ENCODE measurements at regions not wholly inside any gene's neighbourhood (a gene's known extent, or its start where the extent isn't known, plus 50 kb on each side); places are given as distances from the start of the nearest gene placed in this dataset.

GRCh38 chr5:125171641-125172040 is 425.2 kb upstream of the ZNF608 start:
- 62% methylated on average over 1 of the region's 1 CpG for WGBS
- peaks cover under 1% of the 10 kb centered on the region for H3K9me3 ChIP-seq

GRCh38 chr5:125175348-125176004 is 429.0 kb upstream of the ZNF608 start:
- no peak overlapping the region for H3K27ac ChIP-seq
- no peaks in the 10 kb centered on the region for H3K36me3 ChIP-seq
- H3K4me1 ChIP-seq: no peaks in the 10 kb centered on the region
- TF ChIP-seq POLR2A (IDR thresholded peaks at IDR 0.05): no peak
- TF ChIP-seq CTCF (IDR thresholded peaks at IDR 0.05): no peak
- no peak for TF ChIP-seq EP300 (IDR thresholded peaks at IDR 0.05)
- TF ChIP-seq POLR2AphosphoS5 (IDR thresholded peaks at IDR 0.05): no peak
- WGBS: 48% methylated on average over 4 of the region's 4 CpGs
- H3K9me3 ChIP-seq: no peaks in the 10 kb centered on the region
- H3K27me3 ChIP-seq: no peaks in the 10 kb centered on the region
- H3K4me3 ChIP-seq: no peak overlapping the region
- DNase-seq (ENCODE audit: low spot score in 2 of 2): no peak

More at GRCh38 chr5:125171641-125172040, 425.2 kb upstream of the ZNF608 start:
- H3K4me1 ChIP-seq: no peaks in the 10 kb centered on the region
- no peaks in the 10 kb centered on the region for H3K36me3 ChIP-seq
- no peak for DNase-seq (ENCODE audit: low spot score in 2 of 2)
- H3K4me3 ChIP-seq: no peak overlapping the region
- TF ChIP-seq EP300 (IDR thresholded peaks at IDR 0.05) (no peak), CTCF (IDR thresholded peaks at IDR 0.05) (no peak), POLR2AphosphoS5 (IDR thresholded peaks at IDR 0.05) (no peak), POLR2A (IDR thresholded peaks at IDR 0.05) (no peak)
- H3K27me3 ChIP-seq: no peaks in the 10 kb centered on the region
- H3K27ac ChIP-seq: no peak overlapping the region

- Histone ChIP-seq H3K4me1 (no peaks in the 10 kb centered on the region), H3K36me3 (no peaks in the 10 kb centered on the region), H3K9me3 (no peaks in the 10 kb centered on the region), H3K27ac (no peak overlapping the region), H3K4me3 (no peak overlapping the region), H3K27me3 (no peaks in the 10 kb centered on the region)
- 50% methylated on average over 2 of the region's 2 CpGs for WGBS
- TF ChIP-seq POLR2AphosphoS5 (IDR thresholded peaks at IDR 0.05): no peak
- TF ChIP-seq POLR2A (IDR thresholded peaks at IDR 0.05): no peak
- no peak for TF ChIP-seq CTCF (IDR thresholded peaks at IDR 0.05)
- TF ChIP-seq EP300 (IDR thresholded peaks at IDR 0.05): no peak
- DNase-seq (ENCODE audit: low spot score in 2 of 2): no peak
Measured at GRCh38 chr5:125176005-125176390, 429.6 kb upstream of the ZNF608 start.

GRCh38 chr5:125177340-125177739 is 430.9 kb upstream of the ZNF608 start:
- DNase-seq (ENCODE audit: low spot score in 2 of 2): no peak
- Histone ChIP-seq H3K4me3 (no peak overlapping the region), H3K27ac (no peak overlapping the region), H3K4me1 (no peaks in the 10 kb centered on the region), H3K9me3 (no peaks in the 10 kb centered on the region), H3K36me3 (no peaks in the 10 kb centered on the region), H3K27me3 (no peaks in the 10 kb centered on the region)
- 94% methylated on average over 4 of the region's 4 CpGs for WGBS
- TF ChIP-seq POLR2AphosphoS5 (IDR thresholded peaks at IDR 0.05) (no peak), EP300 (IDR thresholded peaks at IDR 0.05) (no peak), CTCF (IDR thresholded peaks at IDR 0.05) (no peak), POLR2A (IDR thresholded peaks at IDR 0.05) (no peak)

- H3K27ac ChIP-seq: no peak overlapping the region
- H3K4me3 ChIP-seq: no peak overlapping the region
- H3K4me1 ChIP-seq: no peaks in the 10 kb centered on the region
- TF ChIP-seq CTCF (IDR thresholded peaks at IDR 0.05): no peak
- H3K27me3 ChIP-seq: no peaks in the 10 kb centered on the region
- no peaks in the 10 kb centered on the region for H3K9me3 ChIP-seq
- DNase-seq (ENCODE audit: low spot score in 2 of 2): no peak
- H3K36me3 ChIP-seq: no peaks in the 10 kb centered on the region
Measured at GRCh38 chr5:125179612-125180011, 433.2 kb upstream of the ZNF608 start.

All from suprapubic skin (tissue), 4 donors.